ENCODE measurements at regions not wholly inside any gene's neighbourhood (a gene's known extent, or its start where the extent isn't known, plus 50 kb on each side); places are given as distances from the start of the nearest gene placed in this dataset.

DNA sequence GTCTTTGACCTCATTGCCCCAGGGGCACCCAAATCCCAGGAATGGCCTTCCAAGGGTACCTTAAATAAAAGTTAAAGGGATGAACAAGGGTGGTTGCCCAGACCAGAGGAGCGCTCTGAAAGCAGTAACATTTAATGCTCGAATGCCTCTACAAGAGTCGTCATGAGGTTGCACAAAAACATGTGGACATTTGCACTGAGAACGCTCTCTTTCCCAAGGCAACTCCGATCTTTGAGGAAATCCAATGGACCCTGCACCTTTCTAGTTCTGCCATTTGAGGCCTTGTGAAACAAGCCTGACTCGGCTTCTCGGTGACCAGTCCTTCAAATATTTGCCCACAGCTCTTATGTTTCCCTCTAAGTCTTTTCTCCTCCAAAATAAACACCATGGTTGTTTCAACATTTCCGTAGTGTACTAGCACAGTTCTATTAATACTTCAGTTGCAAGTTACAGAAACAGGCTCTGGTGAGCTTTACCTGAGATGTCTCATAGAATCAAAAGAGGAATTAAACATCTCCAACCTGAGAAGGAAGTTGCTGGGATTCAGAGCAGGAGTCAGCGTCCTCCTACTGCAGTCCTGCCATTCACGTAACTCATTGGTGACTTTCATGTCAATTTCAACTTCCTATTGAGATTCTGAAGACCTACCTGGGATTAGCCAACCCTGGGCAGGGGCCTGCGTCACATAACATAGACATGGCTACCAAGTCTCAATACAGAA, 168.8 kb upstream of the RAI14 start:
- ChIA-PET POLR2A (no interaction called here), CTCF (interaction anchor here (0.9 to 3.7 kb wide), 5 partner anchors 9 to 427 kb away, joined by 3 to 30 read pairs (median 6); partner anchors contain the start of gene RAI14)
- Mint-ChIP-seq H3K4me1 (peaks cover 71% of the 10 kb centered on the region), H3K4me3 (no peak overlapping the region), H3K9me3 (peaks cover 12% of the 10 kb centered on the region), H3K36me3 (peaks cover 7% of the 10 kb centered on the region), H3K27ac (no peak overlapping the region), H3K27me3 (ENCODE audit: low read depth) (no peaks in the 10 kb centered on the region)
- ATAC-seq, result no peak
- no peak for DNase-seq (ENCODE audit: low spot score)
- TF ChIP-seq ZNF121 (CRISPR knock-in tag; IDR thresholded peaks at IDR 0.05) (no peak), GABPB1 (CRISPR knock-in tag; IDR thresholded peaks at IDR 0.05) (peak; percentile 62)

DNA sequence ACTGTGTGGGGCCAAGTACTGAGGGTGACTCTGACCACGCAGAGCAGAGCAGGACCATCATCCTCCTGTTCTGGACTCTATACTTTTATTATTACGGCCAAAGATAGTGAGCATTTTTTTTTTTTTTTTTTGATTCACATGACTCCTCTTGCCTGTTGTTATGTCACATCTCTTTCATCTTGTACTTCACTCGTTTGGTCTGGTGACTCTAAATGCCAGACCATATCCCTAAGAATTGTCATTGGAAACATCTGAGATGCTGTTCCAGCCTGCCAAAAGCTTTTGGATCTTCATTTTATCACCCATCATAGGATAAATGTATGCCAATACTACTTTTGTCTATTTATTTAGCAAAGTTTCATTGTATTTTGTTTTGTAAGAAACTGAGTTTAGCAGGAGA, 168.2 kb upstream of the RAI14 start:
- ChIA-PET CTCF (interaction anchor here (1.1 to 3.7 kb wide), 2 partner anchors 13 to 411 kb away, joined by 5 to 30 read pairs; no protein-coding TSS in a partner anchor), POLR2A (no interaction called here)
- DNase-seq (ENCODE audit: low spot score), result no peak
- peaks cover 70% of the 10 kb centered on the region for H3K4me1 Mint-ChIP-seq
- ATAC-seq, result no peak
- no peaks in the 10 kb centered on the region for H3K27me3 Mint-ChIP-seq (ENCODE audit: low read depth)
- TF ChIP-seq, protein P1, sequence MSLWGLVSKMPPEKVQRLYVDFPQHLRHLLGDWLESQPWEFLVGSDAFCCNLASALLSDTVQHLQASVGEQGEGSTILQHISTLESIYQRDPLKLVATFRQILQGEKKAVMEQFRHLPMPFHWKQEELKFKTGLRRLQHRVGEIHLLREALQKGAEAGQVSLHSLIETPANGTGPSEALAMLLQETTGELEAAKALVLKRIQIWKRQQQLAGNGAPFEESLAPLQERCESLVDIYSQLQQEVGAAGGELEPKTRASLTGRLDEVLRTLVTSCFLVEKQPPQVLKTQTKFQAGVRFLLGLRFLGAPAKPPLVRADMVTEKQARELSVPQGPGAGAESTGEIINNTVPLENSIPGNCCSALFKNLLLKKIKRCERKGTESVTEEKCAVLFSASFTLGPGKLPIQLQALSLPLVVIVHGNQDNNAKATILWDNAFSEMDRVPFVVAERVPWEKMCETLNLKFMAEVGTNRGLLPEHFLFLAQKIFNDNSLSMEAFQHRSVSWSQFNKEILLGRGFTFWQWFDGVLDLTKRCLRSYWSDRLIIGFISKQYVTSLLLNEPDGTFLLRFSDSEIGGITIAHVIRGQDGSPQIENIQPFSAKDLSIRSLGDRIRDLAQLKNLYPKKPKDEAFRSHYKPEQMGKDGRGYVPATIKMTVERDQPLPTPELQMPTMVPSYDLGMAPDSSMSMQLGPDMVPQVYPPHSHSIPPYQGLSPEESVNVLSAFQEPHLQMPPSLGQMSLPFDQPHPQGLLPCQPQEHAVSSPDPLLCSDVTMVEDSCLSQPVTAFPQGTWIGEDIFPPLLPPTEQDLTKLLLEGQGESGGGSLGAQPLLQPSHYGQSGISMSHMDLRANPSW (CRISPR knock-in tag; conservative IDR thresholded peaks at IDR 0.05; ENCODE audit: low read depth), result no peak
- TF ChIP-seq TP53 (CRISPR knock-in tag; IDR thresholded peaks at IDR 0.05), result no peak
- TF ChIP-seq, protein P2, sequence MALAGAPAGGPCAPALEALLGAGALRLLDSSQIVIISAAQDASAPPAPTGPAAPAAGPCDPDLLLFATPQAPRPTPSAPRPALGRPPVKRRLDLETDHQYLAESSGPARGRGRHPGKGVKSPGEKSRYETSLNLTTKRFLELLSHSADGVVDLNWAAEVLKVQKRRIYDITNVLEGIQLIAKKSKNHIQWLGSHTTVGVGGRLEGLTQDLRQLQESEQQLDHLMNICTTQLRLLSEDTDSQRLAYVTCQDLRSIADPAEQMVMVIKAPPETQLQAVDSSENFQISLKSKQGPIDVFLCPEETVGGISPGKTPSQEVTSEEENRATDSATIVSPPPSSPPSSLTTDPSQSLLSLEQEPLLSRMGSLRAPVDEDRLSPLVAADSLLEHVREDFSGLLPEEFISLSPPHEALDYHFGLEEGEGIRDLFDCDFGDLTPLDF (CRISPR knock-in tag; IDR thresholded peaks at IDR 0.05), result no peak
- no peak overlapping the region for H3K4me3 Mint-ChIP-seq
- H3K36me3 Mint-ChIP-seq, result peaks cover under 1% of the 10 kb centered on the region
- no peak overlapping the region for H3K27ac Mint-ChIP-seq
- H3K9me3 Mint-ChIP-seq, result peaks cover 7% of the 10 kb centered on the region

DNA sequence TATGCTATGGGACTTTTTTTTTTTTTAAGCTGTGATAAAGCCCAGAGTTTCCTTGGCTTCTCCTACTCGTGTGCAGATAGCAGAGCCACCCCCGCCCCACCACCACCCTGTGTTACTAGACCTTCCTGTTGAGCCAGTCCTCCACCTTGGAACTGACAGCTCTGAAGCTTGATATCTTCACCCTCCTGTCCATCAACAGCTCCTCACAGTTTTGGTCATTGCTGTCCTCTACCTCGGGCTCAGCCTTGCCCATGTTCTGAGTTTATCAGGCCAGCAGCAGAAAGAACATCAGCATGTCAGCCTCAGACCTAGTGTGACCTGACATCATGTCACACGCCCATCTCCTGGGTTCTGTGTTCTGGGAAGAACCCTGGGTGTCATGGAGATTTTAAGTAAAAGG, 167.1 kb upstream of the RAI14 start:
- H3K27ac Mint-ChIP-seq, result no peak overlapping the region
- H3K27me3 Mint-ChIP-seq (ENCODE audit: low read depth), result no peaks in the 10 kb centered on the region
- peaks cover 61% of the 10 kb centered on the region for H3K4me1 Mint-ChIP-seq
- ATAC-seq, result no peak
- peaks cover 10% of the 10 kb centered on the region for H3K9me3 Mint-ChIP-seq
- ChIA-PET POLR2A (no interaction called here), CTCF (interaction anchor here (1.1 kb wide), 1 partner anchor 14 kb away, joined by 5 read pairs; no protein-coding TSS in a partner anchor)
- DNase-seq (ENCODE audit: low spot score), result no peak
- no peak for TF ChIP-seq ZNF263 (CRISPR knock-in tag; IDR thresholded peaks at IDR 0.05; ENCODE audit: low read depth)
- TF ChIP-seq, protein P3, sequence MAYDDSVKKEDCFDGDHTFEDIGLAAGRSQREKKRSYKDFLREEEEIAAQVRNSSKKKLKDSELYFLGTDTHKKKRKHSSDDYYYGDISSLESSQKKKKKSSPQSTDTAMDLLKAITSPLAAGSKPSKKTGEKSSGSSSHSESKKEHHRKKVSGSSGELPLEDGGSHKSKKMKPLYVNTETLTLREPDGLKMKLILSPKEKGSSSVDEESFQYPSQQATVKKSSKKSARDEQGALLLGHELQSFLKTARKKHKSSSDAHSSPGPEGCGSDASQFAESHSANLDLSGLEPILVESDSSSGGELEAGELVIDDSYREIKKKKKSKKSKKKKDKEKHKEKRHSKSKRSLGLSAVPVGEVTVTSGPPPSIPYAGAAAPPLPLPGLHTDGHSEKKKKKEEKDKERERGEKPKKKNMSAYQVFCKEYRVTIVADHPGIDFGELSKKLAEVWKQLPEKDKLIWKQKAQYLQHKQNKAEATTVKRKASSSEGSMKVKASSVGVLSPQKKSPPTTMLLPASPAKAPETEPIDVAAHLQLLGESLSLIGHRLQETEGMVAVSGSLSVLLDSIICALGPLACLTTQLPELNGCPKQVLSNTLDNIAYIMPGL (CRISPR knock-in tag; IDR thresholded peaks at IDR 0.05), result no peak
- no peak for TF ChIP-seq GABPB1 (CRISPR knock-in tag; IDR thresholded peaks at IDR 0.05)
- TF ChIP-seq ELF4 (CRISPR knock-in tag; IDR thresholded peaks at IDR 0.05; ENCODE audit: low read depth), result no peak
- TF ChIP-seq, protein P4, sequence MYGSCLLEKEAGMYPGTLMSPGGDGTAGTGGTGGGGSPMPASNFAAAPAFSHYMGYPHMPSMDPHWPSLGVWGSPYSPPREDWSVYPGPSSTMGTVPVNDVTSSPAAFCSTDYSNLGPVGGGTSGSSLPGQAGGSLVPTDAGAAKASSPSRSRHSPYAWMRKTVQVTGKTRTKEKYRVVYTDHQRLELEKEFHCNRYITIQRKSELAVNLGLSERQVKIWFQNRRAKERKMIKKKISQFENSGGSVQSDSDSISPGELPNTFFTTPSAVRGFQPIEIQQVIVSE (CRISPR knock-in tag; IDR thresholded peaks at IDR 0.05; ENCODE audit: borderline replicate concordance), result no peak
- TF ChIP-seq ESRRA (CRISPR knock-in tag; IDR thresholded peaks at IDR 0.05; ENCODE audit: borderline replicate concordance), result no peak
- no peak for TF ChIP-seq ZNF219 (CRISPR knock-in tag; IDR thresholded peaks at IDR 0.05; ENCODE audit: borderline replicate concordance)
- TF ChIP-seq, protein P5, sequence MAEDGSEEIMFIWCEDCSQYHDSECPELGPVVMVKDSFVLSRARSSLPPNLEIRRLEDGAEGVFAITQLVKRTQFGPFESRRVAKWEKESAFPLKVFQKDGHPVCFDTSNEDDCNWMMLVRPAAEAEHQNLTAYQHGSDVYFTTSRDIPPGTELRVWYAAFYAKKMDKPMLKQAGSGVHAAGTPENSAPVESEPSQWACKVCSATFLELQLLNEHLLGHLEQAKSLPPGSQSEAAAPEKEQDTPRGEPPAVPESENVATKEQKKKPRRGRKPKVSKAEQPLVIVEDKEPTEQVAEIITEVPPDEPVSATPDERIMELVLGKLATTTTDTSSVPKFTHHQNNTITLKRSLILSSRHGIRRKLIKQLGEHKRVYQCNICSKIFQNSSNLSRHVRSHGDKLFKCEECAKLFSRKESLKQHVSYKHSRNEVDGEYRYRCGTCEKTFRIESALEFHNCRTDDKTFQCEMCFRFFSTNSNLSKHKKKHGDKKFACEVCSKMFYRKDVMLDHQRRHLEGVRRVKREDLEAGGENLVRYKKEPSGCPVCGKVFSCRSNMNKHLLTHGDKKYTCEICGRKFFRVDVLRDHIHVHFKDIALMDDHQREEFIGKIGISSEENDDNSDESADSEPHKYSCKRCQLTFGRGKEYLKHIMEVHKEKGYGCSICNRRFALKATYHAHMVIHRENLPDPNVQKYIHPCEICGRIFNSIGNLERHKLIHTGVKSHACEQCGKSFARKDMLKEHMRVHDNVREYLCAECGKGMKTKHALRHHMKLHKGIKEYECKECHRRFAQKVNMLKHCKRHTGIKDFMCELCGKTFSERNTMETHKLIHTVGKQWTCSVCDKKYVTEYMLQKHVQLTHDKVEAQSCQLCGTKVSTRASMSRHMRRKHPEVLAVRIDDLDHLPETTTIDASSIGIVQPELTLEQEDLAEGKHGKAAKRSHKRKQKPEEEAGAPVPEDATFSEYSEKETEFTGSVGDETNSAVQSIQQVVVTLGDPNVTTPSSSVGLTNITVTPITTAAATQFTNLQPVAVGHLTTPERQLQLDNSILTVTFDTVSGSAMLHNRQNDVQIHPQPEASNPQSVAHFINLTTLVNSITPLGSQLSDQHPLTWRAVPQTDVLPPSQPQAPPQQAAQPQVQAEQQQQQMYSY (CRISPR knock-in tag; IDR thresholded peaks at IDR 0.05), result no peak
- no peak for TF ChIP-seq SP1 (CRISPR knock-in tag; conservative IDR thresholded peaks at IDR 0.05)
- H3K36me3 Mint-ChIP-seq, result 0 out of 2 replicates have a peak, but pooled peaks cover 3% of the 10 kb centered on the region
- no peak overlapping the region for H3K4me3 Mint-ChIP-seq
